Keratinocyte (primary cell): ENCODE measurements at regions not wholly inside any gene's neighbourhood (a gene's known extent, or its start where the extent isn't known, plus 50 kb on each side); places are given as distances from the start of the nearest gene placed in this dataset.

Experiments
- DNase-seq: peaks from one replicate; pipeline ENCODE4 v3.0.0-alpha.2; 2011; ENCODE audit warnings: low read depth, missing footprints, low spot score
- FAIRE-seq: peaks from 2 replicates; lab custom pipeline; 2011; peaks lifted over from hg19 to GRCh38; lab: Jason Lieb, UNC
- H2AFZ ChIP-seq: 2 replicates; pipeline ENCODE4 v1.6.0; 2012; ENCODE audit warnings: low read length, control low read depth, inconsistent platforms; ENCODE audit not compliant: control insufficient read depth
- H3K27ac ChIP-seq: 2 replicates; pipeline ENCODE4 v1.5.1; 2011; ENCODE audit warnings: low read length; ENCODE audit not compliant: control insufficient read depth, insufficient read depth
- H3K27me3 ChIP-seq: 3 replicates; pipeline ENCODE4 v1.6.0; 2011; ENCODE audit warnings: low read length; ENCODE audit not compliant: control insufficient read depth, insufficient read depth; ENCODE audit errors: extremely low read depth
- H3K36me3 ChIP-seq, 2 experiments: 2 replicates in 1 of 2; 3 replicates in 1 of 2; pipeline ENCODE4 v1.5.1; 2011; ENCODE audit warnings: low read length in 2 of 2, mild to moderate bottlenecking in 1 of 2; ENCODE audit not compliant: control insufficient read depth in 2 of 2, insufficient read depth in 2 of 2; ENCODE audit errors: extremely low read depth in 1 of 2
- H3K4me1 ChIP-seq: 3 replicates; pipeline ENCODE4 v1.5.1; 2011; ENCODE audit warnings: low read length; ENCODE audit not compliant: control insufficient read depth, insufficient read depth; ENCODE audit errors: extremely low read depth
- H3K4me2 ChIP-seq: 3 replicates; pipeline ENCODE4 v1.6.0; 2011; ENCODE audit warnings: low read depth, low read length; ENCODE audit not compliant: control insufficient read depth, insufficient read depth; ENCODE audit errors: extremely low read depth
- H3K4me3 ChIP-seq, 3 experiments: fragments of 200-600 bp in 1 of 3; sonication (generic) in 1 of 3; 2 replicates in 2 of 3; 3 replicates in 1 of 3; pipeline ENCODE4 v1.5.1; 2011 to 2016; ENCODE audit warnings: low read length in 3 of 3, mild to moderate bottlenecking in 3 of 3, control low read depth in 2 of 3, inconsistent platforms in 1 of 3, low read depth in 1 of 3, mixed read lengths in 1 of 3, mixed run types in 1 of 3, moderate library complexity in 1 of 3; ENCODE audit not compliant: control insufficient read depth in 2 of 3, insufficient read depth in 2 of 3; ENCODE audit errors: extremely low read depth in 1 of 3
- H3K79me2 ChIP-seq: 2 replicates; pipeline ENCODE4 v1.6.0; 2012; ENCODE audit warnings: low read length; ENCODE audit not compliant: control insufficient read depth, insufficient read depth
- H3K9ac ChIP-seq: 3 replicates; pipeline ENCODE4 v1.6.0; 2011; ENCODE audit warnings: low read length; ENCODE audit not compliant: control insufficient read depth, insufficient read depth; ENCODE audit errors: extremely low read depth
- H3K9me1 ChIP-seq: 3 replicates; pipeline ENCODE4 v1.6.0; 2011; ENCODE audit warnings: low read length; ENCODE audit not compliant: control insufficient read depth, insufficient read depth; ENCODE audit errors: extremely low read depth
- H3K9me3 ChIP-seq: 2 replicates; pipeline ENCODE4 v1.5.1; 2012; ENCODE audit warnings: low read depth, low read length; ENCODE audit not compliant: control insufficient read depth
- H4K20me1 ChIP-seq: 3 replicates; pipeline ENCODE4 v1.6.0; 2011; ENCODE audit warnings: low read length; ENCODE audit not compliant: control insufficient read depth, insufficient read depth; ENCODE audit errors: extremely low read depth
- EZH2 ChIP-seq: IDR thresholded peaks from one replicate; pipeline ENCODE4 v1.6.1; 2012; ENCODE audit warnings: inconsistent platforms, mild to moderate bottlenecking, low read length, moderate library complexity
- dilution Hi-C: fragments of 300-500 bp; cut with MboI; formaldehyde crosslinking; loops from one replicate; pipeline ENCODE4 v1.7.0; 2020; ENCODE audit warnings: low sequenced_read_pairs; ENCODE audit not compliant: extremely low pct_ligation_motif_present
- TF ChIP-seq, protein P1 (sequence below), 3 experiments: IDR thresholded peaks in 1 of 3; conservative IDR thresholded peaks in 1 of 3; optimal IDR thresholded peaks in 1 of 3; 2 replicates in 2 of 3; 3 replicates in 1 of 3; pipeline versions ENCODE3 to v1.5.1; 2011; ENCODE audit warnings: low read length in 3 of 3, mild to moderate bottlenecking in 3 of 3, moderate library complexity in 2 of 3, control low read depth in 1 of 3, inconsistent platforms in 1 of 3; ENCODE audit not compliant: insufficient read depth in 2 of 3; ENCODE audit errors: extremely low read depth in 1 of 3

DNA sequence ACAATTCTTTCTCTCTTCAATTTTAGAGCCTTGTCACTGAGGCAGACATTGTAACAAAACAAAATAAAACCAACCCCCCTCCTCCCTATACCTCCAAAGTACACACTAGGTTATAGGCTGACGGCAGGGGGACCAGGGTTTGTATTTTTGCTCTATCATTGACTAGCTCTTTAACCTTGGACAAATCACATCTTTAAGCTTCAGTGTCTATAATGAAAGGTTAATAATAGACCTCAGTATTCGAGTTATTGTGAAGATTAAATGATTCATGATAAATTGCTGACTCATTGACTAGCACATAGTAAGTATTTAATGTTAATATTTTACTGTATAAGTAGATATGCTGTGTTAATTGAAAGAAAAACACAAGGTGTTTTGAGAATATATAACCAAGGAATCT, 1267.6 kb upstream of the ADGRL2 start:
- Histone ChIP-seq H3K4me1 (no peaks in the 10 kb centered on the region), H3K9me1 (no peaks in the 10 kb centered on the region), H3K4me3 (no peak overlapping the region), H2AFZ (no peak overlapping the region), H3K27me3 (no peaks in the 10 kb centered on the region), H3K36me3 (no peaks in the 10 kb centered on the region), H3K9me3 (no peaks in the 10 kb centered on the region), H3K27ac (no peak overlapping the region), H3K9ac (no peak overlapping the region), H3K4me2 (no peak overlapping the region), H4K20me1 (no peaks in the 10 kb centered on the region), H3K79me2 (no peaks in the 10 kb centered on the region)
- dilution Hi-C loops: no loop called here
- FAIRE-seq (no peak), DNase-seq (no peak)
- TF ChIP-seq, protein P1, sequence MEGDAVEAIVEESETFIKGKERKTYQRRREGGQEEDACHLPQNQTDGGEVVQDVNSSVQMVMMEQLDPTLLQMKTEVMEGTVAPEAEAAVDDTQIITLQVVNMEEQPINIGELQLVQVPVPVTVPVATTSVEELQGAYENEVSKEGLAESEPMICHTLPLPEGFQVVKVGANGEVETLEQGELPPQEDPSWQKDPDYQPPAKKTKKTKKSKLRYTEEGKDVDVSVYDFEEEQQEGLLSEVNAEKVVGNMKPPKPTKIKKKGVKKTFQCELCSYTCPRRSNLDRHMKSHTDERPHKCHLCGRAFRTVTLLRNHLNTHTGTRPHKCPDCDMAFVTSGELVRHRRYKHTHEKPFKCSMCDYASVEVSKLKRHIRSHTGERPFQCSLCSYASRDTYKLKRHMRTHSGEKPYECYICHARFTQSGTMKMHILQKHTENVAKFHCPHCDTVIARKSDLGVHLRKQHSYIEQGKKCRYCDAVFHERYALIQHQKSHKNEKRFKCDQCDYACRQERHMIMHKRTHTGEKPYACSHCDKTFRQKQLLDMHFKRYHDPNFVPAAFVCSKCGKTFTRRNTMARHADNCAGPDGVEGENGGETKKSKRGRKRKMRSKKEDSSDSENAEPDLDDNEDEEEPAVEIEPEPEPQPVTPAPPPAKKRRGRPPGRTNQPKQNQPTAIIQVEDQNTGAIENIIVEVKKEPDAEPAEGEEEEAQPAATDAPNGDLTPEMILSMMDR (optimal IDR thresholded peaks at IDR 0.05 in 1 of 3, IDR thresholded peaks at IDR 0.05 in 1 of 3, conservative IDR thresholded peaks at IDR 0.05 in 1 of 3; ENCODE audit: extremely low read depth in 1 of 3, insufficient read depth in 2 of 3, low read length in 3 of 3): no peak
- TF ChIP-seq EZH2: no peak

DNA sequence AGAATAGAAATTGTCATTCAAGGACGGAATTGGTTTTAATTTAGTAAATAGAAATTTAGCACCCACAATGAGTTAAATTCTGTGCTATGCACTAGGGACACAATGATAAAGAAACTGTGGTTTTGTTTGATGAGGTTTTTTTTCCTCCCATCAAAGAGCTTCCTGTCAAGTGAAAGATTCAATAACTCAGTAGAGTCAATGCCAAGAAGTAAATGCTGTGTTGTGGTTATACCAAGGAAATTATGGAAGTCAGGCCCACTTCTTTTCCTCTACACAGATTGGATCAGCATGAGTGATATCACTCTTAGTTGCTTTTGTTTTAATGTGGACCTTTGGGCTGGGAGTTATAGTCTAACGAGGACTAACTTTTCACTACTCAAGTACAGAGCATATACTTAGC, 1269.6 kb upstream of the ADGRL2 start:
- no peak overlapping the region for H2AFZ ChIP-seq
- DNase-seq: no peak
- no peak overlapping the region for H3K27ac ChIP-seq
- H3K27me3 ChIP-seq: no peaks in the 10 kb centered on the region
- no peak for TF ChIP-seq EZH2
- TF ChIP-seq, protein P1 (optimal IDR thresholded peaks at IDR 0.05 in 1 of 3, IDR thresholded peaks at IDR 0.05 in 1 of 3, conservative IDR thresholded peaks at IDR 0.05 in 1 of 3; ENCODE audit: extremely low read depth in 1 of 3, insufficient read depth in 2 of 3, low read length in 3 of 3): no peak
- H3K79me2 ChIP-seq: no peaks in the 10 kb centered on the region
- H3K4me2 ChIP-seq: no peak overlapping the region
- H3K9ac ChIP-seq: no peak overlapping the region
- H3K9me3 ChIP-seq: no peaks in the 10 kb centered on the region
- no peak overlapping the region for H3K4me3 ChIP-seq
- dilution Hi-C loops: no loop called here
- no peak for FAIRE-seq
- no peaks in the 10 kb centered on the region for H3K9me1 ChIP-seq
- H4K20me1 ChIP-seq: no peaks in the 10 kb centered on the region
- no peaks in the 10 kb centered on the region for H3K4me1 ChIP-seq
- H3K36me3 ChIP-seq: no peaks in the 10 kb centered on the region
